Mesenchymal stem cell (in vitro differentiated cells and primary cell): ENCODE measurements at regions not wholly inside any gene's neighbourhood (a gene's known extent, or its start where the extent isn't known, plus 50 kb on each side); places are given as distances from the start of the nearest gene placed in this dataset.
"Not testable (repeated sequence)": the region's sequence is repeated elsewhere in the genome, so short reads cannot be mapped to it uniquely, and the experiment has no call there.

ENCODE experiments used
- DNase-seq: peaks from one replicate; pipeline ENCODE4 v3.0.0-alpha.2; 2013
- H2AFZ ChIP-seq: one replicate; pipeline ENCODE4 v1.6.1; 2013; ENCODE audit warnings: low read depth, mild to moderate bottlenecking, control low read depth, inconsistent platforms, low read length, moderate library complexity
- H2AK5ac ChIP-seq: 2 replicates; pipeline ENCODE4 v1.6.1; 2013; ENCODE audit warnings: low read length, moderate library complexity, mild to moderate bottlenecking, inconsistent platforms; ENCODE audit not compliant: severe bottlenecking
- H2BK120ac ChIP-seq: one replicate; pipeline ENCODE4 v1.6.1; 2013; ENCODE audit warnings: low read depth, mild to moderate bottlenecking, inconsistent platforms, low read length, moderate library complexity
- H2BK12ac ChIP-seq, 2 experiments: one replicate each; pipeline ENCODE4 v1.6.1; 2013; ENCODE audit warnings: inconsistent platforms in 2 of 2, low read length in 2 of 2, mild to moderate bottlenecking in 2 of 2, moderate library complexity in 2 of 2, control low read depth in 1 of 2
- H2BK15ac ChIP-seq: one replicate; pipeline ENCODE4 v1.6.1; 2013; ENCODE audit warnings: mild to moderate bottlenecking, low read depth, inconsistent platforms; ENCODE audit not compliant: poor library complexity, severe bottlenecking
- H2BK5ac ChIP-seq: 2 replicates; pipeline ENCODE4 v1.6.1; 2013; ENCODE audit warnings: low read depth, mild to moderate bottlenecking, low read length, control low read depth, inconsistent platforms; ENCODE audit not compliant: poor library complexity, severe bottlenecking
- H3K14ac ChIP-seq, 2 experiments: one replicate each; pipeline ENCODE4 v1.6.1; 2013; ENCODE audit warnings: inconsistent platforms in 2 of 2, low read length in 2 of 2, control low read depth in 1 of 2, mild to moderate bottlenecking in 1 of 2, moderate library complexity in 1 of 2
- H3K18ac ChIP-seq, 2 experiments: one replicate each; pipeline ENCODE4 v1.6.1; 2013; ENCODE audit warnings: inconsistent platforms in 2 of 2, low read length in 2 of 2, control low read depth in 1 of 2, low read depth in 1 of 2, mild to moderate bottlenecking in 1 of 2
- H3K23ac ChIP-seq, 2 experiments: one replicate each; pipeline ENCODE4 v1.6.1; 2013; ENCODE audit warnings: inconsistent platforms in 2 of 2, low read length in 2 of 2, mild to moderate bottlenecking in 2 of 2, moderate library complexity in 2 of 2, control low read depth in 1 of 2
- H3K27ac ChIP-seq: 2 replicates; pipeline ENCODE4 v1.5.1; 2013; ENCODE audit warnings: mild to moderate bottlenecking, moderate library complexity, low read length, control low read depth, inconsistent platforms; ENCODE audit not compliant: poor library complexity, severe bottlenecking
- H3K27me3 ChIP-seq, 2 experiments: 2 replicates each; pipeline versions ENCODE4 v1.6.1 to v1.7.0; 2013; ENCODE audit warnings: low read length in 2 of 2, mild to moderate bottlenecking in 2 of 2, moderate library complexity in 2 of 2, control low read depth in 1 of 2, inconsistent platforms in 1 of 2; ENCODE audit not compliant: control insufficient read depth in 1 of 2, insufficient read depth in 1 of 2
- H3K36me3 ChIP-seq, 2 experiments: 2 replicates each; pipeline versions ENCODE4 v1.6.1 to v1.7.0; 2013; ENCODE audit warnings: low read length in 2 of 2, control low read depth in 1 of 2, inconsistent platforms in 1 of 2, low read depth in 1 of 2, mild to moderate bottlenecking in 1 of 2; ENCODE audit not compliant: insufficient read depth in 2 of 2, control insufficient read depth in 1 of 2
- H3K4ac ChIP-seq, 2 experiments: one replicate each; pipeline ENCODE4 v1.6.1; 2013; ENCODE audit warnings: inconsistent platforms in 2 of 2, low read length in 2 of 2, mild to moderate bottlenecking in 2 of 2, moderate library complexity in 2 of 2, control low read depth in 1 of 2, low read depth in 1 of 2
- H3K4me1 ChIP-seq: 2 replicates; pipeline ENCODE4 v1.6.1; 2013; ENCODE audit warnings: low read depth, low read length, control low read depth; ENCODE audit not compliant: control insufficient read depth, insufficient read depth
- H3K4me2 ChIP-seq: 2 replicates; pipeline ENCODE4 v1.6.1; 2013; ENCODE audit warnings: low read length, mild to moderate bottlenecking, inconsistent platforms; ENCODE audit not compliant: poor library complexity, severe bottlenecking
- H3K4me3 ChIP-seq, 2 experiments: 2 replicates each; pipeline versions ENCODE4 v1.5.1 to v1.7.0; 2013; ENCODE audit warnings: low read length in 2 of 2, mild to moderate bottlenecking in 2 of 2, control low read depth in 1 of 2, low read depth in 1 of 2; ENCODE audit not compliant: insufficient read depth in 1 of 2
- H3K79me1 ChIP-seq: replicated peaks from 2 replicates; pipeline ENCODE4 v1.6.1; 2013; ENCODE audit warnings: mild to moderate bottlenecking, control low read depth, low read length, inconsistent platforms; ENCODE audit not compliant: poor library complexity, severe bottlenecking
- H3K9ac ChIP-seq: 2 replicates; pipeline ENCODE4 v1.7.0; 2013; ENCODE audit warnings: mild to moderate bottlenecking, low read length, moderate library complexity
- H3K9me3 ChIP-seq: 2 replicates; pipeline ENCODE4 v1.7.0; 2013; ENCODE audit warnings: mild to moderate bottlenecking, low read length; ENCODE audit not compliant: control insufficient read depth
- H4K8ac ChIP-seq: one replicate; pipeline ENCODE4 v1.6.1; 2013; ENCODE audit warnings: inconsistent platforms, mild to moderate bottlenecking, low read length, moderate library complexity
- H4K91ac ChIP-seq: one replicate; pipeline ENCODE4 v1.6.1; 2013; ENCODE audit warnings: mild to moderate bottlenecking, low read length, inconsistent platforms
- WGBS: methylation state at CpG from one replicate; pipeline ENCODE4 v1.1.7; 2013; ENCODE audit warnings: mixed read lengths; 5-methylcytosine and 5-hydroxymethylcytosine counted together

DNA sequence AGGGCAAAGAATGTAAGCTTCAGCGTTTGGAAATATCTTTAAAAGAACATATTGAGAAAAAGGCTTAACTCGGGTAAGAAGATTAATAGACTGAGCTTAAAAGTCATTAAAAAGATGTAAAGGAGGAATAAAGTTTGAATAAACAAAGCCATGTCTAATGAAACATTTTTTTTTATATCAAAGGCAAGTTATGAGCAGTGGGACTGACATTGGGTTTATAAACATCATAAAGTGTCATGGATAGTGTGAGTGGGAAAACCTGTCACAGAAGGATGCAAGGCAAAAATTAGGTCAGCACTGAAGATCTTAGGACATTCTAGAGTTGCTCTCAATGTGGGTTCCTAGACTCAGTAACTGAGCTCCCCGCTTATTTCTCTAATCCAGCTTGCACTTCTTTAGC is 438.0 kb upstream of the CDH11 start:
- Histone ChIP-seq H3K27ac (no peak overlapping the region), H3K4me2 (no peak overlapping the region)
- no peak for DNase-seq

DNA sequence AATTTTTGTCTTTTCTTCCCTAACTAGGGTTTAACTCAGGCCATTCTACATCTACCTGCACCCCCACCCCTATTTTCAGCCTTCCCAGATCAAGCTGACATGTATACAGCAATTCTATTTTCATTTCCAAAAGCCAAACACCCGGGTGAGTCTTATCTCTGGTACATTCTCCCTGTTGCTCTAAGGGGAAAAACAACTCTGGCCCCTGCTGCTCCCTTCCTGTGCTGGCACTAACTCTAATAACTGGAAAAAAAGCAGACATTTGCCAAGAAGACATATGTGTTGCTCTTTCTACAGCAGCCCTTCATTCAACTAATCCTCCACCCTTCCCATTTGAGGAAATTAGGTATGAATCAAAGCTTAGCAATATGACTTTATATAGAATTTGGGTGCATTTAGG is 427.8 kb upstream of the CDH11 start:
- not testable (repeated sequence) for H3K4ac ChIP-seq, H3K36me3 ChIP-seq, H2BK120ac ChIP-seq, DNase-seq, H3K79me1 ChIP-seq, H2BK15ac ChIP-seq, H3K9me3 ChIP-seq, H3K14ac ChIP-seq, H3K4me2 ChIP-seq, H2BK5ac ChIP-seq, H3K27me3 ChIP-seq, H3K27ac ChIP-seq, H2AK5ac ChIP-seq, H3K23ac ChIP-seq, H2AFZ ChIP-seq, H3K4me3 ChIP-seq, H3K4me1 ChIP-seq, H4K8ac ChIP-seq
- Histone ChIP-seq H2BK12ac (peak overlapping the region in 1 of 2 experiments; percentile 94), H3K18ac (peak overlapping the region in 1 of 2 experiments; percentile 26), H3K9ac (peak overlapping the region; percentile 1), H4K91ac (peak overlapping the region; percentile 71)
- WGBS: 23% methylated on average over 1 of the region's 1 CpG

More for the DNA sequence above, 438.0 kb upstream of the CDH11 start:
- Histone ChIP-seq H2BK12ac (no peak overlapping the region), H2BK5ac (no peak overlapping the region), H3K36me3 (no peaks in the 10 kb centered on the region), H3K4me3 (no peak overlapping the region), H3K4me1 (no peaks in the 10 kb centered on the region), H3K4ac (no peak overlapping the region), H3K18ac (no peak overlapping the region), H3K27me3 (no peaks in the 10 kb centered on the region), H2BK120ac (no peak overlapping the region), H4K91ac (no peak overlapping the region), H3K9ac (no peak overlapping the region), H2BK15ac (no peak overlapping the region), H3K23ac (no peak overlapping the region), H3K9me3 (peaks cover 25% of the 10 kb centered on the region), H2AK5ac (no peak overlapping the region), H3K79me1 (no peaks in the 10 kb centered on the region), H3K14ac (no peak overlapping the region), H4K8ac (no peak overlapping the region), H2AFZ (no peak overlapping the region)
- 87% methylated on average over 3 of the region's 3 CpGs for WGBS

DNA sequence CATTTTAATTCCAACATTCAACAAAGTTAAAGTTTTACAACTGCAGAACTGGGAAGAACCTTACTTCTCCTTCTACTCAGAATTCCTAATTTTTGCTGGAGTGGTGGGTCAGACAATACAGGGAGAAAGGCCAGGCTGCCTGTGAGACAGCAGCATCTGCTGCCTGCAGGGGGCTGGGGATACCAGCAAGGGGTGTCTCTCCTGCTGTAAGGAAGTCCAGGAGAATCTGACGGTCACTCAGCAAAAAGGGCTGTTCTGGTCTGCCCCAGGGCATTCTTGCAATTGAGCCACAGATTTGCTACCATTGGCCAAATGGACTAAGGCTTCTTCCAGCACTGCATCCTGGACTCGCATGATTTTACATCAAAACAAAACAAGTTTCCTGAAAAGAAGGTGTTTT is 426.6 kb upstream of the CDH11 start:
- peak overlapping the region; percentile 92 to 98 for H2BK12ac ChIP-seq
- peak overlapping the region; percentile 79 for H3K27ac ChIP-seq
- no peak overlapping the region for H2BK5ac ChIP-seq
- H2AFZ ChIP-seq: no peak overlapping the region
- H4K91ac ChIP-seq: no peak overlapping the region
- no peak overlapping the region for H2BK120ac ChIP-seq
- DNase-seq: no peak
- H3K9ac ChIP-seq: peak overlapping the region; percentile 66
- peak overlapping the region; percentile 83 to 94 for H3K18ac ChIP-seq
- peak overlapping the region in 1 of 2 experiments; percentile 89 for H3K23ac ChIP-seq
- H2AK5ac ChIP-seq: no peak overlapping the region
- WGBS: 36% methylated on average over 1 of the region's 2 CpGs
- H2BK15ac ChIP-seq: no peak overlapping the region
- H4K8ac ChIP-seq: peak overlapping the region; percentile 81
- no peak overlapping the region for H3K4me2 ChIP-seq
- peak overlapping the region in 1 of 2 experiments; percentile 32 for H3K14ac ChIP-seq
- peak overlapping the region; percentile 9 to 95 for H3K4ac ChIP-seq
- H3K36me3 ChIP-seq: no peaks in the 10 kb centered on the region
- no peaks in the 10 kb centered on the region for H3K9me3 ChIP-seq
- H3K4me3 ChIP-seq: no peak overlapping the region
- peaks cover 2% of the 10 kb centered on the region for H3K4me1 ChIP-seq
- no peaks in the 10 kb centered on the region for H3K79me1 ChIP-seq
- no peaks in the 10 kb centered on the region for H3K27me3 ChIP-seq

- no peak overlapping the region for H4K8ac ChIP-seq
- H3K36me3 ChIP-seq: no peaks in the 10 kb centered on the region
- no peak overlapping the region for H3K23ac ChIP-seq
- H2BK12ac ChIP-seq: peak overlapping the region; percentile 78 to 92
- H2AK5ac ChIP-seq: no peak overlapping the region
- no peak overlapping the region for H3K14ac ChIP-seq
- DNase-seq: peak; percentile 81
- H3K4ac ChIP-seq: peak overlapping the region; percentile 51 to 95
- peak overlapping the region; percentile 83 to 94 for H3K18ac ChIP-seq
- H3K4me2 ChIP-seq: no peak overlapping the region
- no peaks in the 10 kb centered on the region for H3K9me3 ChIP-seq
- peak overlapping the region; percentile 66 for H3K9ac ChIP-seq
- no peak overlapping the region for H2BK5ac ChIP-seq
- peaks cover 2% of the 10 kb centered on the region for H3K4me1 ChIP-seq
- H3K27me3 ChIP-seq: no peaks in the 10 kb centered on the region
- no peak overlapping the region for H2BK15ac ChIP-seq
- 40% methylated on average over 6 of the region's 7 CpGs for WGBS
- H3K79me1 ChIP-seq: no peaks in the 10 kb centered on the region
- H2BK120ac ChIP-seq: no peak overlapping the region
- H3K27ac ChIP-seq: peak overlapping the region; percentile 79
- H2AFZ ChIP-seq: no peak overlapping the region
- no peak overlapping the region for H3K4me3 ChIP-seq
- H4K91ac ChIP-seq: no peak overlapping the region
These were observed 426.0 kb upstream of the CDH11 start for GRCh38 chr16:65547772-65548446.
